CD14-positive monocyte (primary cell): ENCODE measurements at regions not wholly inside any gene's neighbourhood (a gene's known extent, or its start where the extent isn't known, plus 50 kb on each side); places are given as distances from the start of the nearest gene placed in this dataset.

Experiments used
- DNase-seq, 3 donors: peaks; one replicate each; pipeline ENCODE4 v3.0.0-alpha.2; 2011 to 2022
- H2AFZ ChIP-seq: 2 replicates; pipeline ENCODE4 v1.6.0; 2012; ENCODE audit warnings: mild to moderate bottlenecking, low read depth, low read length, inconsistent platforms; ENCODE audit not compliant: insufficient read depth, poor library complexity, severe bottlenecking
- H3K27ac ChIP-seq, 2 donors: 1 replicate in 1 of 2; 2 replicates in 1 of 2; pipeline ENCODE4 v1.5.1; 2012 to 2013; ENCODE audit warnings: low read length in 2 of 2, control low read depth in 1 of 2, inconsistent platforms in 1 of 2, low read depth in 1 of 2, mild to moderate bottlenecking in 1 of 2
- H3K27me3 ChIP-seq, 2 donors: one replicate each; pipeline versions ENCODE4 v1.6.0 to v1.6.1; 2011 to 2013; ENCODE audit warnings: low read length in 2 of 2; ENCODE audit not compliant: control insufficient read depth in 2 of 2, insufficient read depth in 2 of 2
- H3K36me3 ChIP-seq, 2 donors: replicated peaks in 1 of 2; 1 replicate in 1 of 2; 2 replicates in 1 of 2; pipeline versions ENCODE4 v1.5.1 to v1.6.1; 2012 to 2013; ENCODE audit warnings: low read length in 2 of 2, control low read depth in 1 of 2, inconsistent platforms in 1 of 2, mild to moderate bottlenecking in 1 of 2; ENCODE audit not compliant: insufficient read depth in 2 of 2, control insufficient read depth in 1 of 2
- H3K4me1 ChIP-seq, 2 donors: 1 replicate in 1 of 2; 2 replicates in 1 of 2; pipeline versions ENCODE4 v1.5.1 to v1.6.1; 2012 to 2013; ENCODE audit warnings: low read length in 2 of 2, control low read depth in 1 of 2, inconsistent platforms in 1 of 2, mild to moderate bottlenecking in 1 of 2, moderate library complexity in 1 of 2; ENCODE audit not compliant: insufficient read depth in 2 of 2, control insufficient read depth in 1 of 2
- H3K4me2 ChIP-seq: replicated peaks from 2 replicates; pipeline ENCODE3; 2012; ENCODE audit warnings: low read length, moderate library complexity, mild to moderate bottlenecking; ENCODE audit not compliant: poor library complexity, severe bottlenecking; ENCODE audit errors: extremely low read depth
- H3K4me3 ChIP-seq, 3 experiments: fragments of 200-600 bp in 1 of 3; sonication (generic) in 1 of 3; replicated peaks in 1 of 3; 1 replicate in 2 of 3; 2 replicates in 1 of 3; pipeline ENCODE4 v1.5.1; 2011 to 2013; ENCODE audit warnings: low read length in 3 of 3, mild to moderate bottlenecking in 3 of 3, control low read depth in 2 of 3, low read depth in 2 of 3, inconsistent platforms in 1 of 3, moderate library complexity in 1 of 3
- H3K79me2 ChIP-seq: 2 replicates; pipeline ENCODE4 v1.6.0; 2012; ENCODE audit warnings: mild to moderate bottlenecking, control low read depth, inconsistent platforms, low read length, moderate library complexity; ENCODE audit not compliant: insufficient read depth
- H3K9ac ChIP-seq: 2 replicates; pipeline ENCODE4 v1.6.0; 2017; ENCODE audit warnings: low read length, mild to moderate bottlenecking; ENCODE audit not compliant: insufficient read depth, poor library complexity, severe bottlenecking
- H3K9me3 ChIP-seq, 2 donors: replicated peaks in 1 of 2; 1 replicate in 1 of 2; 2 replicates in 1 of 2; pipeline versions ENCODE4 v1.5.1 to v1.6.1; 2012 to 2013; ENCODE audit warnings: low read length in 2 of 2, control low read depth in 1 of 2; ENCODE audit not compliant: control insufficient read depth in 1 of 2, insufficient read depth in 1 of 2
- H4K20me1 ChIP-seq: 2 replicates; pipeline ENCODE4 v1.6.0; 2012; ENCODE audit warnings: mild to moderate bottlenecking, low read length, control low read depth, moderate library complexity; ENCODE audit not compliant: insufficient read depth
- H3K27ac Mint-ChIP-seq, 7 donors: one replicate each; pipeline ENCODE4 v1.8.0; 2020; ENCODE audit warnings: mild to moderate bottlenecking in 7 of 7, mixed read lengths in 7 of 7, moderate library complexity in 6 of 7, inconsistent platforms in 2 of 7
- H3K27me3 Mint-ChIP-seq, 3 donors: one replicate each; pipeline ENCODE4 v1.8.0; 2021 to 2022; ENCODE audit warnings: low read depth in 3 of 3, mild to moderate bottlenecking in 3 of 3, mixed read lengths in 3 of 3, moderate library complexity in 3 of 3, inconsistent platforms in 1 of 3
- H3K36me3 Mint-ChIP-seq, 2 donors: one replicate each; pipeline ENCODE4 v1.8.0; 2020; ENCODE audit warnings: mixed read lengths in 2 of 2, inconsistent platforms in 1 of 2, mild to moderate bottlenecking in 1 of 2
- H3K4me1 Mint-ChIP-seq: one replicate; pipeline ENCODE4 v1.8.0; 2020; ENCODE audit warnings: mild to moderate bottlenecking, mixed read lengths
- H3K4me3 Mint-ChIP-seq, 2 donors: one replicate each; pipeline ENCODE4 v1.8.0; 2020; ENCODE audit warnings: mild to moderate bottlenecking in 2 of 2, mixed read lengths in 2 of 2, moderate library complexity in 1 of 2
- H3K9me3 Mint-ChIP-seq, 7 donors: one replicate each; pipeline ENCODE4 v1.8.0; 2020 to 2022; ENCODE audit warnings: mixed read lengths in 7 of 7, mild to moderate bottlenecking in 6 of 7, moderate library complexity in 6 of 7, inconsistent platforms in 2 of 7
- CTCF ChIP-seq: fragments of 200-600 bp; IDR thresholded peaks from one replicate; pipeline ENCODE4 v1.8.0; 2022; ENCODE audit warnings: antibody characterized with exemption, mild to moderate bottlenecking
- WGBS: methylation state at CpG from one replicate; pipeline ENCODE4 v1.1.5; 2013; ENCODE audit warnings: missing lambda C conversion rate; ENCODE audit not compliant: insufficient coverage; 5-methylcytosine and 5-hydroxymethylcytosine counted together
- intact Hi-C, 2 donors: fragments of 100-400 bp; cut with micrococcal nuclease; formaldehyde crosslinking; loops; one replicate each; pipeline versions ENCODE4 v1.15.0 to v1.15.1; 2023

DNA sequence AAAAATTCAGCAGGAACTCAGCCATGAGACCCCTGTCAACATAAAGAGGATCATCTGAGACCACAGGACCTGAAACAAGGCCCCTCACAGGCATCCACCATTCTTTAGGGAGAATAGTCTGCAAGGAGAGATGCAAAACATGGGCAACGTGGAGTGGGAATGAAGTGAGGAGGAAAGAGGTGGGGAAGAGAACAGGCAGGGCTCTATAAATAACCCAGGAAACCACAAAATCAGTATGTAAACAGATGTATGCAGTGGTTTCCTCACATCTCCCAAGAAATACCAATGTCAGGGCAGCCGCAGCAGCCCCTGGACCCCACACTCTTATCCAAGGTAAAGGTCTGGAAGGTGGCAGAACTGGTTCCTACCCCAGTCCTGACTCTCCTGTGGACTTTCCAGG is 168.5 kb downstream of the EN1 start:
- Mint-ChIP-seq H3K27me3 (peaks cover 0 to 5% (median 2%) of the 10 kb centered on the region in 3 donors), H3K27ac (no peak overlapping the region), H3K36me3 (no peaks in the 10 kb centered on the region), H3K9me3 (peaks cover 0 to 2% (median 0%) of the 10 kb centered on the region in 7 donors), H3K4me1 (no peaks in the 10 kb centered on the region), H3K4me3 (no peak overlapping the region)
- H3K27ac ChIP-seq: no peak overlapping the region
- H3K4me1 ChIP-seq: no peaks in the 10 kb centered on the region
- intact Hi-C loops: no loop called here
- no peaks in the 10 kb centered on the region for H3K9me3 ChIP-seq
- TF ChIP-seq CTCF: no peak
- H4K20me1 ChIP-seq: no peaks in the 10 kb centered on the region
- WGBS: no CpG with 5 or more reads among the region's 2 CpGs
- H3K36me3 ChIP-seq: no peaks in the 10 kb centered on the region
- H3K27me3 ChIP-seq: no peaks in the 10 kb centered on the region
- H2AFZ ChIP-seq: no peak overlapping the region
- no peak overlapping the region for H3K4me3 ChIP-seq
- no peaks in the 10 kb centered on the region for H3K79me2 ChIP-seq
- H3K9ac ChIP-seq: no peak overlapping the region
- no peak for DNase-seq
- H3K4me2 ChIP-seq: no peak overlapping the region

GRCh38 chr2:118677546-118677945 is 169.9 kb downstream of the EN1 start:
- Histone ChIP-seq H2AFZ (no peak overlapping the region), H3K4me3 (no peak overlapping the region), H3K9ac (no peak overlapping the region), H3K4me2 (no peak overlapping the region), H3K36me3 (no peaks in the 10 kb centered on the region), H3K9me3 (no peaks in the 10 kb centered on the region), H3K4me1 (no peaks in the 10 kb centered on the region), H4K20me1 (no peaks in the 10 kb centered on the region), H3K27ac (no peak overlapping the region), H3K79me2 (no peaks in the 10 kb centered on the region), H3K27me3 (no peaks in the 10 kb centered on the region)
- no peak for TF ChIP-seq CTCF
- DNase-seq: no peak
- H3K27me3 Mint-ChIP-seq: peaks cover 0 to 5% (median 2%) of the 10 kb centered on the region in 3 donors
- no peak overlapping the region for H3K27ac Mint-ChIP-seq
- peaks cover 0 to 4% (median 0%) of the 10 kb centered on the region in 7 donors for H3K9me3 Mint-ChIP-seq
- no peaks in the 10 kb centered on the region for H3K36me3 Mint-ChIP-seq
- H3K4me1 Mint-ChIP-seq: no peaks in the 10 kb centered on the region
- WGBS: no CpG with 5 or more reads among the region's 1 CpG
- H3K4me3 Mint-ChIP-seq: no peak overlapping the region
- intact Hi-C loops: no loop called here
